H9 (cell line): ENCODE measurements at regions not wholly inside any gene's neighbourhood (a gene's known extent, or its start where the extent isn't known, plus 50 kb on each side); places are given as distances from the start of the nearest gene placed in this dataset.

Source experiments
- DNase-seq: peaks from one replicate; pipeline ENCODE4 v3.0.0-alpha.2; 2017
- H2AFZ ChIP-seq: one replicate; pipeline ENCODE4 v1.6.1; 2013; ENCODE audit warnings: mild to moderate bottlenecking, low read length, control low read depth, moderate library complexity
- H2AK5ac ChIP-seq: 2 replicates; pipeline ENCODE4 v1.6.1; 2013; ENCODE audit warnings: low read length, control low read depth, mixed read lengths; ENCODE audit not compliant: insufficient read length
- H2BK120ac ChIP-seq: one replicate; pipeline ENCODE4 v1.6.1; 2013; ENCODE audit warnings: low read depth, mild to moderate bottlenecking, low read length, control low read depth, inconsistent platforms; ENCODE audit not compliant: poor library complexity, severe bottlenecking
- H2BK12ac ChIP-seq: 2 replicates; pipeline ENCODE4 v1.6.1; 2013; ENCODE audit warnings: low read length, control low read depth, mixed read lengths, low read depth; ENCODE audit not compliant: insufficient read length
- H2BK15ac ChIP-seq: 2 replicates; pipeline ENCODE4 v1.6.1; 2013; ENCODE audit warnings: low read depth, low read length, control low read depth
- H2BK20ac ChIP-seq: one replicate; pipeline ENCODE4 v1.6.1; 2013; ENCODE audit warnings: low read depth, mild to moderate bottlenecking, low read length, control low read depth, inconsistent platforms; ENCODE audit not compliant: poor library complexity, severe bottlenecking
- H2BK5ac ChIP-seq: 2 replicates; pipeline ENCODE4 v1.6.1; 2013; ENCODE audit warnings: low read length, control low read depth, mixed read lengths; ENCODE audit not compliant: insufficient read length
- H3K14ac ChIP-seq: 2 replicates; pipeline ENCODE4 v1.6.1; 2013; ENCODE audit warnings: low read length, control low read depth; ENCODE audit not compliant: insufficient read depth
- H3K18ac ChIP-seq: 2 replicates; pipeline ENCODE4 v1.6.1; 2013; ENCODE audit warnings: low read depth, mild to moderate bottlenecking, mixed read lengths, low read length, control low read depth; ENCODE audit not compliant: insufficient read length
- H3K23ac ChIP-seq: 2 replicates; pipeline ENCODE4 v1.6.1; 2013; ENCODE audit warnings: low read length, control low read depth, mixed read lengths, low read depth; ENCODE audit not compliant: insufficient read length
- H3K23me2 ChIP-seq: 2 replicates; pipeline ENCODE4 v1.6.1; 2013; ENCODE audit warnings: low read depth, mild to moderate bottlenecking, mixed read lengths, low read length, control low read depth; ENCODE audit not compliant: insufficient read length, poor library complexity, severe bottlenecking
- H3K27ac ChIP-seq: 2 replicates; pipeline ENCODE4 v1.5.1; 2013; ENCODE audit warnings: low read length, control low read depth, mixed read lengths, low read depth; ENCODE audit not compliant: insufficient read length
- H3K27me3 ChIP-seq: 2 replicates; pipeline ENCODE4 v1.6.1; 2013; ENCODE audit warnings: low read length, control low read depth, inconsistent platforms; ENCODE audit not compliant: insufficient read depth
- H3K4ac ChIP-seq: 2 replicates; pipeline ENCODE4 v1.6.1; 2013; ENCODE audit warnings: low read depth, mild to moderate bottlenecking, control low read depth, inconsistent platforms, low read length, moderate library complexity
- H3K4me1 ChIP-seq: 2 replicates; pipeline ENCODE4 v1.6.1; 2013; ENCODE audit warnings: low read length, control low read depth, inconsistent platforms; ENCODE audit not compliant: insufficient read depth
- H3K4me2 ChIP-seq: 2 replicates; pipeline ENCODE4 v1.6.1; 2013; ENCODE audit warnings: low read length, control low read depth, mixed read lengths; ENCODE audit not compliant: insufficient read length, insufficient read depth
- H3K56ac ChIP-seq: 2 replicates; pipeline ENCODE4 v1.6.1; 2013; ENCODE audit warnings: low read depth, mild to moderate bottlenecking, mixed read lengths, low read length, control low read depth; ENCODE audit not compliant: insufficient read length
- H3K79me1 ChIP-seq: 2 replicates; pipeline ENCODE4 v1.6.1; 2013; ENCODE audit warnings: low read depth, mild to moderate bottlenecking, moderate library complexity, low read length, control low read depth, inconsistent platforms; ENCODE audit not compliant: insufficient read depth, poor library complexity, severe bottlenecking
- H3K79me2 ChIP-seq: 2 replicates; pipeline ENCODE4 v1.6.1; 2013; ENCODE audit warnings: low read length, control low read depth, inconsistent platforms; ENCODE audit not compliant: insufficient read depth
- H3K9ac ChIP-seq: 2 replicates; pipeline ENCODE4 v1.6.1; 2013; ENCODE audit warnings: low read length, control low read depth, mixed read lengths; ENCODE audit not compliant: insufficient read length; ENCODE audit errors: extremely low read depth
- H3K9me3 ChIP-seq: one replicate; pipeline ENCODE4 v1.6.1; 2013; ENCODE audit warnings: low read depth, low read length, inconsistent platforms; ENCODE audit not compliant: control insufficient read depth
- H3T11ph ChIP-seq: one replicate; pipeline ENCODE4 v1.6.1; 2013; ENCODE audit warnings: mild to moderate bottlenecking, low read length, control low read depth, inconsistent platforms
- H4K20me1 ChIP-seq: one replicate; pipeline ENCODE4 v1.6.1; 2013; ENCODE audit not compliant: control insufficient read depth, insufficient read length, insufficient read depth
- H4K5ac ChIP-seq: 2 replicates; pipeline ENCODE4 v1.6.1; 2013; ENCODE audit warnings: low read depth, mild to moderate bottlenecking, mixed read lengths, low read length, control low read depth; ENCODE audit not compliant: insufficient read length
- H4K8ac ChIP-seq: replicated peaks from 2 replicates; pipeline ENCODE4 v1.6.1; 2013; ENCODE audit warnings: low read length, control low read depth, mixed read lengths, low read depth; ENCODE audit not compliant: insufficient read length
- H4K91ac ChIP-seq: 2 replicates; pipeline ENCODE4 v1.6.1; 2013; ENCODE audit warnings: low read depth, mild to moderate bottlenecking, moderate library complexity, mixed read lengths, low read length, control low read depth; ENCODE audit not compliant: insufficient read length
- H3K27ac Mint-ChIP-seq, 3 experiments: 2 replicates in 2 of 3; 3 replicates in 1 of 3; pipeline ENCODE4 v1.8.0; 2020 to 2021; ENCODE audit warnings: mixed read lengths in 3 of 3, mild to moderate bottlenecking in 1 of 3, moderate library complexity in 1 of 3
- H3K27me3 Mint-ChIP-seq: 2 replicates; pipeline ENCODE4 v1.8.0; 2021; ENCODE audit warnings: low read depth, mild to moderate bottlenecking, moderate library complexity, mixed read lengths
- H3K36me3 Mint-ChIP-seq, 3 experiments: 2 replicates in 2 of 3; 3 replicates in 1 of 3; pipeline ENCODE4 v1.8.0; 2020 to 2021; ENCODE audit warnings: low read depth in 3 of 3, mixed read lengths in 3 of 3; ENCODE audit not compliant: insufficient read depth in 1 of 3
- H3K4me1 Mint-ChIP-seq, 2 experiments: 2 replicates each; pipeline ENCODE4 v1.8.0; 2020; ENCODE audit warnings: mixed read lengths in 2 of 2
- H3K4me3 Mint-ChIP-seq, 2 experiments: 2 replicates in 1 of 2; 3 replicates in 1 of 2; pipeline ENCODE4 v1.8.0; 2020 to 2021; ENCODE audit warnings: mild to moderate bottlenecking in 2 of 2, mixed read lengths in 2 of 2, moderate library complexity in 1 of 2
- H3K9me3 Mint-ChIP-seq, 2 experiments: 2 replicates in 1 of 2; 3 replicates in 1 of 2; pipeline ENCODE4 v1.8.0; 2020; ENCODE audit warnings: mild to moderate bottlenecking in 2 of 2, mixed read lengths in 2 of 2, moderate library complexity in 1 of 2
- WGBS: extraction: QIAGEN DNeasy Blood & Tissue Kit; methylation state at CpG from one replicate; pipeline ENCODE4 v1.1.7; 2013; ENCODE audit warnings: missing lambda C conversion rate, low lambda C conversion rate, mixed read lengths; ENCODE audit not compliant: insufficient read length; ENCODE audit errors: extremely low coverage; 5-methylcytosine and 5-hydroxymethylcytosine counted together
- TF ChIP-seq, protein P1 (sequence below): fragments of 200-600 bp; sonication (generic); conservative IDR thresholded peaks from 3 replicates; pipeline ENCODE4 v1.8.0; 2021; ENCODE audit warnings: antibody characterized with exemption, mild to moderate bottlenecking

DNA sequence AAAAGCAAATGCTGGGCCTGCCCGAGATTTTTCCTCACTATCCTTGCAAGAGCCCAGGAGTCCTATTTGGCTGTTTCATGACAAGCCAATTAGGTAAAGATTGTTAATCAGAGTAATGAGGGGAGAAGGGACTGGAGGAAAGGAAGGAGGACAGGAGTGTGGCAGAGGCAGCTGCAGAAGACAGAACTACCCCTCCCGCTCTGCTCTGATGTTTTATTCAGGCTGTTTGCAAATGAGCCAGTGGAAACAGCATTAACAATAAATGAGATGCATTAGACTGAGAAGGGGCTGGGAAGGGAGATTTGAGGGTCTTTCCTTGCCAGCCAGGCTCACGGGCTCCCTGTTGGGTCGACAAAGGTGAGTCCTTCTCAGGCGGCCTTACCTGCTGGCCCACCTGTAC, 421.0 kb upstream of the CCDC196 start:
- no peak overlapping the region for H3T11ph ChIP-seq
- H3K4me1 ChIP-seq: no peaks in the 10 kb centered on the region
- H3K27ac ChIP-seq: no peak overlapping the region
- H3K4me2 ChIP-seq: no peak overlapping the region
- peaks cover 23 to 29% of the 10 kb centered on the region in 2 experiments for H3K4me1 Mint-ChIP-seq
- no peaks in the 10 kb centered on the region; a peak in 1 of 7 replicates for H3K36me3 Mint-ChIP-seq
- no peak overlapping the region for H2BK15ac ChIP-seq
- no peak overlapping the region for H2AK5ac ChIP-seq
- H3K18ac ChIP-seq: no peak overlapping the region
- no peak overlapping the region for H4K8ac ChIP-seq
- TF ChIP-seq, protein P1, sequence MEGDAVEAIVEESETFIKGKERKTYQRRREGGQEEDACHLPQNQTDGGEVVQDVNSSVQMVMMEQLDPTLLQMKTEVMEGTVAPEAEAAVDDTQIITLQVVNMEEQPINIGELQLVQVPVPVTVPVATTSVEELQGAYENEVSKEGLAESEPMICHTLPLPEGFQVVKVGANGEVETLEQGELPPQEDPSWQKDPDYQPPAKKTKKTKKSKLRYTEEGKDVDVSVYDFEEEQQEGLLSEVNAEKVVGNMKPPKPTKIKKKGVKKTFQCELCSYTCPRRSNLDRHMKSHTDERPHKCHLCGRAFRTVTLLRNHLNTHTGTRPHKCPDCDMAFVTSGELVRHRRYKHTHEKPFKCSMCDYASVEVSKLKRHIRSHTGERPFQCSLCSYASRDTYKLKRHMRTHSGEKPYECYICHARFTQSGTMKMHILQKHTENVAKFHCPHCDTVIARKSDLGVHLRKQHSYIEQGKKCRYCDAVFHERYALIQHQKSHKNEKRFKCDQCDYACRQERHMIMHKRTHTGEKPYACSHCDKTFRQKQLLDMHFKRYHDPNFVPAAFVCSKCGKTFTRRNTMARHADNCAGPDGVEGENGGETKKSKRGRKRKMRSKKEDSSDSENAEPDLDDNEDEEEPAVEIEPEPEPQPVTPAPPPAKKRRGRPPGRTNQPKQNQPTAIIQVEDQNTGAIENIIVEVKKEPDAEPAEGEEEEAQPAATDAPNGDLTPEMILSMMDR: no peak
- H3K56ac ChIP-seq: no peak overlapping the region
- peaks cover 6% of the 10 kb centered on the region; the same call in 1 of the 2 replicates for H3K27me3 Mint-ChIP-seq
- no peaks in the 10 kb centered on the region for H3K23me2 ChIP-seq
- no peaks in the 10 kb centered on the region for H3K79me2 ChIP-seq
- H3K4me3 Mint-ChIP-seq: no peak overlapping the region
- no peak overlapping the region for H2AFZ ChIP-seq
- H2BK12ac ChIP-seq: no peak overlapping the region
- no peak overlapping the region for H2BK20ac ChIP-seq
- no peaks in the 10 kb centered on the region for H3K9me3 ChIP-seq
- H2BK120ac ChIP-seq: no peak overlapping the region
- no CpG with 5 or more reads among the region's 5 CpGs for WGBS
- H3K27me3 ChIP-seq: no peaks in the 10 kb centered on the region
- no peaks in the 10 kb centered on the region for H3K79me1 ChIP-seq
- no peaks in the 10 kb centered on the region for H4K20me1 ChIP-seq
- H3K4ac ChIP-seq: no peak overlapping the region
- H4K91ac ChIP-seq: no peak overlapping the region
- H4K5ac ChIP-seq: no peak overlapping the region
- H3K9me3 Mint-ChIP-seq: peaks cover 0 to 2% of the 10 kb centered on the region in 2 experiments; a peak in 2 of 5 replicates
- H3K27ac Mint-ChIP-seq: peak overlapping the region in 1 of 3 experiments; percentile 67; a peak in 3 of 7 replicates
- no peak for DNase-seq
- no peak overlapping the region for H3K23ac ChIP-seq
- H2BK5ac ChIP-seq: no peak overlapping the region
- H3K14ac ChIP-seq: no peak overlapping the region
- H3K9ac ChIP-seq: no peak overlapping the region
